GM10248 (cell line): ENCODE measurements at regions not wholly inside any gene's neighbourhood (a gene's known extent, or its start where the extent isn't known, plus 50 kb on each side); places are given as distances from the start of the nearest gene placed in this dataset.

ENCODE experiments used
- CTCF ChIA-PET: fragments of 300-600 bp; sonication (Branson Sonifier 250); formaldehyde crosslinking; extraction: SDS; loops from one replicate; lab custom pipeline; 2021; ENCODE audit warnings: antibody characterized with exemption; lab: Yijun Ruan, JAX
- POLR2A ChIA-PET: fragments of 350-650 bp; sonication (Branson Sonifier 250); formaldehyde crosslinking; extraction: SDS; loops from one replicate; lab custom pipeline; 2020; ENCODE audit warnings: antibody characterized with exemption; lab: Yijun Ruan, JAX
- DNase-seq: peaks from one replicate; pipeline ENCODE4 v3.0.0; 2012; ENCODE audit errors: extremely low spot score
- TF ChIP-seq, protein P1 (sequence below): IDR thresholded peaks from 2 replicates; pipeline ENCODE4 v1.5.1; 2012; ENCODE audit warnings: mild to moderate bottlenecking, low read depth; ENCODE audit errors: extremely low read depth, missing control alignments, control extremely low read depth

GRCh38 chr2:176483476-176483875, 214.2 kb downstream of the MTX2 start:
- ChIA-PET POLR2A (no interaction called here), CTCF (interaction anchor here (0.9 to 1.3 kb wide), 2 partner anchors 29 to 71 kb away, joined by 3 to 5 read pairs; no protein-coding TSS in a partner anchor)
- DNase-seq: no peak
- TF ChIP-seq, protein P1, sequence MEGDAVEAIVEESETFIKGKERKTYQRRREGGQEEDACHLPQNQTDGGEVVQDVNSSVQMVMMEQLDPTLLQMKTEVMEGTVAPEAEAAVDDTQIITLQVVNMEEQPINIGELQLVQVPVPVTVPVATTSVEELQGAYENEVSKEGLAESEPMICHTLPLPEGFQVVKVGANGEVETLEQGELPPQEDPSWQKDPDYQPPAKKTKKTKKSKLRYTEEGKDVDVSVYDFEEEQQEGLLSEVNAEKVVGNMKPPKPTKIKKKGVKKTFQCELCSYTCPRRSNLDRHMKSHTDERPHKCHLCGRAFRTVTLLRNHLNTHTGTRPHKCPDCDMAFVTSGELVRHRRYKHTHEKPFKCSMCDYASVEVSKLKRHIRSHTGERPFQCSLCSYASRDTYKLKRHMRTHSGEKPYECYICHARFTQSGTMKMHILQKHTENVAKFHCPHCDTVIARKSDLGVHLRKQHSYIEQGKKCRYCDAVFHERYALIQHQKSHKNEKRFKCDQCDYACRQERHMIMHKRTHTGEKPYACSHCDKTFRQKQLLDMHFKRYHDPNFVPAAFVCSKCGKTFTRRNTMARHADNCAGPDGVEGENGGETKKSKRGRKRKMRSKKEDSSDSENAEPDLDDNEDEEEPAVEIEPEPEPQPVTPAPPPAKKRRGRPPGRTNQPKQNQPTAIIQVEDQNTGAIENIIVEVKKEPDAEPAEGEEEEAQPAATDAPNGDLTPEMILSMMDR: no peak

GRCh38 chr2:176483901-176484568, 214.8 kb downstream of the MTX2 start:
- DNase-seq: no peak
- CTCF ChIA-PET: interaction anchor here (0.9 to 1.3 kb wide), 3 partner anchors 9 to 70 kb away, joined by 3 to 5 read pairs (median 3); no protein-coding TSS in a partner anchor
- POLR2A ChIA-PET: no interaction called here
- TF ChIP-seq, protein P1: no peak

GRCh38 chr2:176484838-176485237, 215.6 kb downstream of the MTX2 start:
- ChIA-PET CTCF (interaction anchor here (1.0 kb wide), 1 partner anchor 10 kb away, joined by 3 read pairs; no protein-coding TSS in a partner anchor), POLR2A (no interaction called here)
- TF ChIP-seq, protein P1: no peak
- DNase-seq: no peak

- TF ChIP-seq, protein P1: no peak
- POLR2A ChIA-PET: no interaction called here
- CTCF ChIA-PET: interaction anchor here (0.9 to 4.0 kb wide), 5 partner anchors 12 to 361 kb away, joined by 3 to 17 read pairs (median 3); no protein-coding TSS in a partner anchor
- DNase-seq: no peak
Observed at GRCh38 chr2:176488431-176488830, 219.2 kb downstream of the MTX2 start.

DNA sequence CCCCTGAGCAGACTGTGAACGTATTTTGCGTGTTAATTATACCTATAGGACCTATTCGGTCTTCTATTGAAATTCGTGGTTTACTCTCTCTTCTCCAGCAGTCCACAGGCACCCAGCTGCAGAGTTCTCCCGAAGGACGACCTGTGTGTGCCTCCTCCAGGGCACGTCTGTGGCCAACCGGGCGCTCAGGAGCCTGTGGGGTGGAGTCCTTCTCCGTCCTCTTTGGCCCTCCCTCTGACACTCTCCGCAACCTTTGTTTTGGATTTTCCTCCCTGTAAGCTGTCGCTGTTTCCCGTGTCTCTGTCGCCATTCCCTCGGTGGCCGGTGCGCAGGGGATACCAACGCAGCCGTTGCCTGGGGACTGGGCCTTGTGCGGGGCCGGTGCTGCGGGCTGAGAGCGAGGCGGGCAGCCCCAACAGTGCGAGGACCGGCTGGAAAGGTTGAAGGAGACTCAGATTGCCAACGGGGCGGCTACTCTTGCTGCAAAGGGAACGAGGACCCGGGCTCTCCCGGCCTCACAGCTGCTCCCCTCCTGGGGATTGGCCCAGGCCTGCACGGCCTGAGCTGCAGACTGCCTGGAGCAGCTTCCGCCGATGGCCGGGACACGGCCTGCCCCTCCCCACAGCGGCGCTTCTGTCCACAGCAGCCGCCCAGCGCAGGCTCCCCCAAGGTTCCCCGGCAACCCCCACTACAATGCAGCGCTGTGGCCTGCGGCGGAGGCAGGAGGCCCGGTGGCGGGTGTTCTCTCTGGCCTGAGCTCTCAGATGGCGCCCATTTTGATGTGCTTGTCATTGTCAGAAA, 221.0 kb downstream of the MTX2 start:
- ChIA-PET POLR2A (no interaction called here), CTCF (interaction anchor here (1.0 to 1.5 kb wide), 2 partner anchors 35 to 64 kb away, joined by 3 to 4 read pairs; no protein-coding TSS in a partner anchor)
- TF ChIP-seq, protein P1: no peak
- no peak for DNase-seq

DNA sequence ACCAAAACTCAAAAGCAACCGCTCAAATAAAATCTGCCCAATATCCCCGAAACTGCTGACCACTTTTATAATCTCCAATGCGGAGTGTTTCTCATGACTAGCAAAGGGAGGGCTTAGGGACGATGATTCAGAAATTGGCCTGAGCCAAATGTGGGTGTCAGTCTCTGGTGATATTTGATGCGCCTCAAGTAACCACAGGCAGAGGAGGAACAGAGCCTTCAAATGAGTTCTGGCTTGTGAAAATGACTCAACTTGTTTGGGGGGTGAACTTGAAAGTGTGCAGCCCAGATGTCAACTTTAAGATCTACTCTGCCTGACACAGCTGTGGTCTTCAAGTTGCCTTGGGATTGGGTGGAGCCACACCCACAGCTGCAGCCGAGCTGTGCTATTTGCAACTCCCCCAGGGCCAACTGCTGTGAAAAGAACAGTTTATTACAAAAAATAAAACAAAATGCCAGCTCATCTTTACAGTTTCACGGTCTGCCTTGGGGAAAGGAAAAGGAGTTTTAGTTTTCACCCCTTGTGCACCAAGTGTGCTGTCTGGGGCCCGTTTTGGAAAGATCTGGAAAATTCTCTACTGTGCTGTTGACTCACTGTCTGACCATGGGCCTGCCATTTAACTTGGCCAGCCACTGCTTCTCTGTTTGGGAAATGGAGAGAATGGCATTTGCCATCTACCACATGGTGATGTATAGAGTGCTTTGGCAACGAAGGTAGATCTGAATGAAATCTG, 222.1 kb downstream of the MTX2 start:
- TF ChIP-seq, protein P1: no peak
- POLR2A ChIA-PET: no interaction called here
- CTCF ChIA-PET: interaction anchor here (0.7 kb wide), 1 partner anchor 36 kb away, joined by 4 read pairs; no protein-coding TSS in a partner anchor
- DNase-seq: peak; percentile 75
